BLaER1 (cell line): ENCODE measurements at regions not wholly inside any gene's neighbourhood (a gene's known extent, or its start where the extent isn't known, plus 50 kb on each side); places are given as distances from the start of the nearest gene placed in this dataset.

Experiments
- H3K27ac ChIP-seq: shearing (Covaris generic); formaldehyde crosslinking; 2 replicates; pipeline ENCODE4 v1.8.1; 2022
- H3K27me3 ChIP-seq: shearing (Covaris generic); formaldehyde crosslinking; 2 replicates; pipeline ENCODE4 v1.8.1; 2022
- H3K36me3 ChIP-seq: shearing (Covaris generic); formaldehyde crosslinking; 2 replicates; pipeline ENCODE4 v1.8.1; 2022
- H3K4me1 ChIP-seq: shearing (Covaris generic); formaldehyde crosslinking; 2 replicates; pipeline ENCODE4 v1.8.1; 2022
- H3K4me2 ChIP-seq: shearing (Covaris generic); formaldehyde crosslinking; 2 replicates; pipeline ENCODE4 v1.8.1; 2022
- H3K4me3 ChIP-seq: shearing (Covaris generic); formaldehyde crosslinking; 2 replicates; pipeline ENCODE4 v1.8.1; 2022
- H3K9ac ChIP-seq: shearing (Covaris generic); formaldehyde crosslinking; 2 replicates; pipeline ENCODE4 v1.8.1; 2022
- H3K9me3 ChIP-seq: shearing (Covaris generic); formaldehyde crosslinking; 2 replicates; pipeline ENCODE4 v1.8.1; 2022
- H4K20me1 ChIP-seq: shearing (Covaris generic); formaldehyde crosslinking; 2 replicates; pipeline ENCODE4 v1.8.1; 2022
- Cebpa-rat ChIP-seq: shearing (Covaris generic); IDR thresholded peaks from 2 replicates; pipeline ENCODE4 v1.8.1; 2022

DNA sequence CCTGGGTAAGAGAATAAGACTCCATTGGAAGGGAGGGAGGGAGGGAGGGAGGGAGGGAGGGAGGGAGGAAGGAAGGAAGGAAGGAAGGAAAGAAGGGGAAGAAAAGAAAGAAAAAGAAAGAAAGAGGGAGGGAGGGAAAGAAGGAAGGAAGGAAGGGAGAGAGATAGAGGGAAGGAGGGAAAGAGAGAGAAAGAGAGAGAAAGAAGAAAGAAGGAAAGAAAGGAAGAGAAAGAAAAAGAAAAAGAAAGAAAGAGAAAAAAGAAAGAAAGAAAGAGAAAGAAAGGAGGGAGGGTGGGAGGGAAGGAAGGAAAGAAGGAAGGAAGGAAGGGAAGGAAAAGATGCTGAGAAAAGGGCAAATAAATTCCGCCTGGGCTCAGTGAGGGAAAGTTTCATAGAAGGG, 74.7 kb upstream of the IFNAR2 start:
- Histone ChIP-seq H3K4me1 (peaks cover 5% of the 10 kb centered on the region; the same call in 1 of the 2 replicates), H3K4me3 (no peak overlapping the region), H3K9me3 (no peaks in the 10 kb centered on the region), H3K27me3 (no peaks in the 10 kb centered on the region), H3K4me2 (no peak overlapping the region), H3K27ac (no peak overlapping the region), H4K20me1 (no peaks in the 10 kb centered on the region), H3K36me3 (no peaks in the 10 kb centered on the region), H3K9ac (no peak overlapping the region)
- TF ChIP-seq Cebpa-rat = no peak

DNA sequence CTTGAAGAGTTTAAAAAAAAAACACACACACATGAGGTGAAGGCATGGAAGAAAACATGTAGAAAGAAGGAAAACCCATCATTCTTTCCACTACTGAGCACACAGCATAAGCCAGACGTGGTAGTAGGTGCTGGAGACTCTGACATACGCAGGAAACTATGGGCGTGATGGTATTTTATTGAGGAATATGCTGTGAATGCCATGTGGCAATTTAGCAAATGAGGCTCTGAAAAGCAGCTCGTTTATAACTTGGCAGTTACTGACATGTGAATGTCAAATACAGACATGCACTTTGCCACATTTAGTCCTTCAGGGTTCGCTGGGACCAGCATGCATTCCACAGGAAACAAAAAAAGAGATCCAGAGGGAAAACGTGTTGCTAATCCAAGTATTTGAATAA, 74.3 kb upstream of the IFNAR2 start:
- no peak overlapping the region for H3K9ac ChIP-seq
- no peaks in the 10 kb centered on the region for H3K27me3 ChIP-seq
- TF ChIP-seq Cebpa-rat = no peak
- no peaks in the 10 kb centered on the region for H4K20me1 ChIP-seq
- H3K4me2 ChIP-seq = no peak overlapping the region
- H3K4me3 ChIP-seq = no peak overlapping the region
- no peaks in the 10 kb centered on the region for H3K9me3 ChIP-seq
- H3K36me3 ChIP-seq = no peaks in the 10 kb centered on the region
- H3K4me1 ChIP-seq = peaks cover 5% of the 10 kb centered on the region; the same call in 1 of the 2 replicates
- no peak overlapping the region for H3K27ac ChIP-seq

DNA sequence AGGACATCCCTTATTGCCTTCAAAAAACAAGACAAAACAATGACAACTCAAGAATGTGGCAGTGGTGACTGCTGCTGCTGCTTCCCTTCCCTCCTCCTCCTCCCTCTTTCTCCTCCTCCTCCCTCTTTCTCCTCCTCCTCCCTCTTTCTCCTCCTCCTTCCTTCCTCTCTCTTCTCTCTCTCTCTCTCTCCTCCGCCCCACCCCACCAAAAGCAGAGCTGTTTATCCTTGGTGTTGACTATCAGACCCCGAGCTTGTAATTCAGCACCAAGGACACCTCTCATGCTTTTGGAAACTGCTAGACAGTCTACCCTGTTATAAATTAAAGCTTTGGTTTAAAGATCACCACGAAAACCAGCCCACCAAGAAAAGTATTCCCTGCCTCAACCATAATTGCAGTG, 72.4 kb upstream of the IFNAR2 start:
- Histone ChIP-seq H3K9ac (no peak overlapping the region), H3K4me3 (no peak overlapping the region)

DNA sequence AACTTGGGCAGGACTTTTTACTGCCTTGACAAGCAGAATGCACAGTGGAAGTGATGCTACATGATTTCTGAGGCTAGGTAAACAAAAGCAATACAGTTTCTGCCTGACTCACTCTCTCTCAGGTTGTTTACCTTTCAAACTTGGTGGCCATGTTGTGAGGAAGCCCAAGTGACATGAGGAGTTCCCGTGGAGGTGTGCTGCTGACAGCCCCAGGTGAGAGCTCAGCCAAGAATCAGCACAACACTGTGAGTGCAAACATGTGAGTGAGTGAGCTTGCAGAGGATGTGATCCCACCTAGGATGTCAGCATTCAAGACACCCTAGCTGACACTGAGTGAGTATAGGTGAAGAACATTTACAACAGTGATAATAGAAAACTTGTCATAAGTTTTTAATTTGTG, 71.1 kb upstream of the IFNAR2 start:
- Histone ChIP-seq H3K27ac (no peak overlapping the region), H3K9ac (no peak overlapping the region), H4K20me1 (no peaks in the 10 kb centered on the region), H3K27me3 (no peaks in the 10 kb centered on the region), H3K36me3 (no peaks in the 10 kb centered on the region), H3K9me3 (no peaks in the 10 kb centered on the region), H3K4me3 (no peak overlapping the region), H3K4me2 (no peak overlapping the region), H3K4me1 (no peaks in the 10 kb centered on the region)
- no peak for TF ChIP-seq Cebpa-rat

More for the DNA sequence above, 72.4 kb upstream of the IFNAR2 start:
- no peaks in the 10 kb centered on the region for H3K27me3 ChIP-seq
- H3K4me1 ChIP-seq = no peaks in the 10 kb centered on the region
- H3K4me2 ChIP-seq = no peak overlapping the region
- TF ChIP-seq Cebpa-rat = no peak
- H3K27ac ChIP-seq = no peak overlapping the region
- no peaks in the 10 kb centered on the region for H4K20me1 ChIP-seq
- no peaks in the 10 kb centered on the region for H3K36me3 ChIP-seq
- no peaks in the 10 kb centered on the region for H3K9me3 ChIP-seq

DNA sequence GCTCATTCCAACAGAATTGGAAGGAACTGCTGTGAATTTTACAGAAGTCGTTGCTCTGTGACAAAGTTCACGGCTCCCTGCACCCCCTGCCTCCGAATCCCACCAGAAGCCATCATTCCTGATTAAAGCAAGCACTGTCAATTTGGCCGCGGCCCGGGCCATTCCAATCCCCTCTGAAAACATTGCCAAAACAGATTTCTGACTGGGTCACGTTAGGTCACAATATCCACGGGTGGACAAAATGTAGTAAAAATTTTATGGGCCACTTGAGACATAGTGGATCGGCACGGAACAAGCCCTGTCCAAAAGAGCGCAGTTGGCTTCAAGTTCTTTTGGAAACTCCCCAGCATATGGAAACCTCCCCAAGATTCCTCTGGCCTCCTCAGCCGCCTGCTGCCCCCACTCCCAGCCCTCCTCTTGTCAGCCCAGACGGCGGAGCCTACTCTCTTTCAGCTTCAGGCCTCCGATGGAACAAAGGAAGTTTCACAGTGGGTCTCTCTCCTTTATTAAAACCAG, 67.2 kb upstream of the IFNAR2 start:
- Histone ChIP-seq H3K9me3 (peaks cover 9% of the 10 kb centered on the region; the same call in 1 of the 2 replicates), H3K4me2 (no peak overlapping the region), H3K27ac (no peak overlapping the region), H4K20me1 (no peaks in the 10 kb centered on the region), H3K27me3 (no peaks in the 10 kb centered on the region), H3K4me3 (no peak overlapping the region), H3K36me3 (no peaks in the 10 kb centered on the region), H3K9ac (no peak overlapping the region), H3K4me1 (no peaks in the 10 kb centered on the region)
- no peak for TF ChIP-seq Cebpa-rat

DNA sequence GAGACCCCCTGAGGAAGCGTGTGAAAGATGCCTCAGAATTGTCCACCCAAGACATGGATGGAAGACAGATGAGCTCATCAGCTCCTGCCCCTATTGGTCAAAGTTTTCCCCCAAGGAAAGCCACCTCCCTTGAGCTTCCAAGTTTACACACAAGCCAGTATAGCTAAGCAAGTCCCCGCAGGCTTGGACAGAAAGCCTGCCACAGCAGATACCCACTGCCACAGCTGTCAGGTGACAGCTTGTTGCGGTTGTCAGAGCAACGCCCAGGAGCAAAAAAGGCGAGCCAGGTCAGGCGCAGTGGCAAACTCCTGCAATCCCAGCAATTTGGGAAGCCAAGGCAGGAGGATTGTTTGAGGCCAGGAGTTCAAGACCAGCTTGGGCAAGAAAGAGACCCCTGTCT, 60.9 kb upstream of the IFNAR2 start:
- H3K4me1 ChIP-seq = 0 out of 2 replicates have a peak, but pooled peaks cover 7% of the 10 kb centered on the region
- no peak overlapping the region for H3K4me3 ChIP-seq
- peaks cover 16% of the 10 kb centered on the region; the same call in 1 of the 2 replicates for H3K9me3 ChIP-seq
- H4K20me1 ChIP-seq = no peaks in the 10 kb centered on the region
- H3K36me3 ChIP-seq = no peaks in the 10 kb centered on the region
- no peaks in the 10 kb centered on the region for H3K27me3 ChIP-seq
- no peak overlapping the region for H3K4me2 ChIP-seq
- H3K9ac ChIP-seq = no peak overlapping the region
- H3K27ac ChIP-seq = no peak overlapping the region
- no peak for TF ChIP-seq Cebpa-rat

DNA sequence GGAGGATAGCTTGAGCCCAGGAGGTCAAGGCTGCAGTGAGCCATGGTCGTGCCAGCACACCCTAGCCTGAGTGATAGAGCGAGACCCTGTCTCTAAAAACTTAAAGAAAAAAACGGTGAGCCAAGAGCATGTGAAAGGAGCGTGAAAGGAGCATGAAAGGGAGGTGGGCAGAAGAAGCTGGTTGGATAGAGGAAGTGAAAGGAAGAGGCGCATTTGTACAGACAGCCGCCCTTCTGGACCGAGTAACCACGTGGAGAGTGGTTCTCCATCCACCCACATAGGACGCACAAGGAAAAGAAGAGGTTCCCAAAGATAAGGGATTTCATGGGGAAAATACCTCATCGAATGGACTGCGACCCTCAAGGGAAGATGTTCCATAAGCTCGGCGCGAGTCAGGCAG, 60.4 kb upstream of the IFNAR2 start:
- no peaks in the 10 kb centered on the region for H3K36me3 ChIP-seq
- no peak for TF ChIP-seq Cebpa-rat
- H3K27me3 ChIP-seq = no peaks in the 10 kb centered on the region
- H4K20me1 ChIP-seq = no peaks in the 10 kb centered on the region
- no peak overlapping the region for H3K4me2 ChIP-seq
- no peak overlapping the region for H3K27ac ChIP-seq
- peaks cover 16% of the 10 kb centered on the region; the same call in 1 of the 2 replicates for H3K9me3 ChIP-seq
- 0 out of 2 replicates have a peak, but pooled peaks cover 7% of the 10 kb centered on the region for H3K4me1 ChIP-seq
- H3K4me3 ChIP-seq = no peak overlapping the region
- H3K9ac ChIP-seq = no peak overlapping the region

DNA sequence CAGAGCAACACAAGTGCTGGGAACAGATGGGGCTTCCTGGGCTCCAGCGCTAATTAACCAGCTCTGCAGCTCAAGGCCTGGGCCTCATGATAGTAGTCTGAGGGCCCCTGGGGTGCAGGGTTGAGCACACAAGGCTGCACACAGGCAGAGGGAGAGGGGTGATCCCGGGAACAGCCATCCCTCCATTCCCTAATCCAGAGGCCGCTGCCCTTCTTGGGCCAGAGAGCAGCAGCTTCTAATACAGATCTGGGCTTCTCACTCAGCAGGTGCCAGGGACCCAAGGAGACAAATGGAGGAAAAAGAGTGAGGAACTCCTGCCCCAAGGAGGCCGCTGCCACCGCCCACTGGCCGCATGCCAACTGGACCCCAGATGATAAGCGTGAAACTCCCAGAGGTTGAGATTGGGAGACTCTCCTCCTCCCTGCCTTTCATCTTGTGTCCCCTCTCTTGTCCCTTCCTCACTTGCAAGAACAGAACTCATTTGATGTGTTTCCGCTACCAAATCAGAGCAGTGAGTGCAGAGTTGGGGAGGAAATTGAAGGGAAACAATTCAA, 58.0 kb upstream of the IFNAR2 start:
- Histone ChIP-seq H4K20me1 (no peaks in the 10 kb centered on the region), H3K4me2 (no peak overlapping the region), H3K36me3 (no peaks in the 10 kb centered on the region), H3K4me3 (no peak overlapping the region), H3K27me3 (no peaks in the 10 kb centered on the region), H3K27ac (no peak overlapping the region), H3K4me1 (0 out of 2 replicates have a peak, but pooled peaks cover 7% of the 10 kb centered on the region), H3K9me3 (peaks cover 15% of the 10 kb centered on the region; the same call in 1 of the 2 replicates), H3K9ac (no peak overlapping the region)
- TF ChIP-seq Cebpa-rat = no peak

DNA sequence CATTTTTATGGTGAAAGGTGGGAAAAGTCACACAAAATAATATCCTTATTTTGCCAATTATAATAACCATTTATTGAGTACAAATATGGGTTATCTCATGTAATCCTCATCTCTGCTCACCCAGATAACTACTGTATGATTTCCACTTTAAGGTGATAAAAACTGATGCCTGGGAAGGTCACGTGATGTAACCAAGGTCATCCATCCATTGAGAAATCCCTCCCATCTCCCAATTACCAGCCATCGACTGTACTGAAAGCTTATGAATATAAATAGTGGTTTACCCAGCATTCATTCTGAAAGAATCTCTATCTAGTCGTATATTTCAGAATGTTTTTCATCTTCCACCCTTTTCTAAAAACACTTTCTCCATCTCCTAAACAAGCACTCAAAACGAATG, 55.0 kb upstream of the IFNAR2 start:
- H3K36me3 ChIP-seq = no peaks in the 10 kb centered on the region
- H3K9ac ChIP-seq = no peak overlapping the region
- no peaks in the 10 kb centered on the region for H3K27me3 ChIP-seq
- no peaks in the 10 kb centered on the region for H3K4me1 ChIP-seq
- no peak overlapping the region for H3K4me3 ChIP-seq
- H3K4me2 ChIP-seq = no peak overlapping the region
- no peak overlapping the region for H3K27ac ChIP-seq
- H3K9me3 ChIP-seq = no peaks in the 10 kb centered on the region
- H4K20me1 ChIP-seq = no peaks in the 10 kb centered on the region
- no peak for TF ChIP-seq Cebpa-rat
